ENCODE measurements at regions not wholly inside any gene's neighbourhood (a gene's known extent, or its start where the extent isn't known, plus 50 kb on each side); places are given as distances from the start of the nearest gene placed in this dataset.

DNA sequence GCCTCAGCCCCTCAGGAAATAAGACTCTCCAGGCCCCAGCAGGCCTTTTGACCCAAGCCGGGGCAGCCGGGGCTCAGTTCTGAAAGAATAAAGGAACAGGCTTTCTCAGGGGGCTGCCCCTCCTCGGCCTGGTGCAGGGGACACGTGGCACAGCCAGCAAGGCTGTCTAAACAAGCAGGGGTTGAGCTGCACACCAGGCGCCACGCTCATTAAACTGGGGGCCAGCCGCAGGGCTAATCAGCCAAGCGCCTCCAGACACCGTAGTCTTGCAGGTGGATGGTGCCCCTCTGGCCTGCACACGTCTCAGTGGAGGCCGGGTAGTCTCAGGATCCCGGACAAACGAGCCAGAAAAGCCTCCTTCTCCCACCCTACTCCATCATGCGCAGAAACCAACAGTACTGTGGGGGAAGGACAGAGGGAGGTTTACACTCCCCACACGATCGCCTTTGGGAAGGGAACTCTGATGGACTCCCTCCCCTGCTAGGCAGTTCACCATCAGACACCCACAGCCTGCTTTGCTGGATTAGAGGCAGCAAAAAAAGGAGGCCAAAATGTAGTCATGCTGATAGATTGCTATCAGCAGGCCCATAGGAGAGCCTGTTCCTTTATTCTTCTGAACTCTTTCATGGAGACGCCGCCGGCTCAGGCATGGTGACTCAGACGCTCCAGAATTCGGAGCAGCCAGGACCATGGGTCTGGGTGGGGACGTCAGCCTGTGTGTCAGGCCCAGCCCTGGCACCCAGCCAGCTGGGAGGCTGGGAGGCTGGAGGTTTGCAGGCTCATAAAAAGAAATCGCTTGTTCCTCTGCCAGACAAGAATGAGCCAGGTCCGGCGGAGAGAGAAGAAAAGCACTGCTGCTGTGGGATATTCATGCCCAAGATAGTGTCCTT lies 342.4 kb downstream of the BCOR start (continued):
- TF ChIP-seq L3MBTL2 (IDR thresholded peaks at IDR 0.05) (peak; percentile 20; the same call in 1 of the 2 replicates), PCBP2 (IDR thresholded peaks at IDR 0.05; ENCODE audit: low read depth, low read length, poor library complexity, severe bottlenecking) (no peak), GATAD2B (IDR thresholded peaks at IDR 0.05; ENCODE audit: borderline replicate concordance) (no peak), ZNF584 (CRISPR knock-in tag; IDR thresholded peaks at IDR 0.05; ENCODE audit: low read depth) (no peak), ILK (tag; IDR thresholded peaks at IDR 0.05; ENCODE audit: borderline replicate concordance, low read depth) (no peak), SRSF1 (IDR thresholded peaks at IDR 0.05; ENCODE audit: low read depth, low read length) (no peak), ZC3H4 (CRISPR knock-in tag; IDR thresholded peaks at IDR 0.05; ENCODE audit: borderline replicate concordance) (no peak), ZBTB49 (CRISPR knock-in tag; IDR thresholded peaks at IDR 0.05; ENCODE audit: borderline replicate concordance) (no peak), ZNF184 (CRISPR knock-in tag; IDR thresholded peaks at IDR 0.05) (no peak), FOXP1 (CRISPR knock-in tag; IDR thresholded peaks at IDR 0.05) (no peak), AFF4 (CRISPR knock-in tag; IDR thresholded peaks at IDR 0.05) (no peak), BRD4 (IDR thresholded peaks at IDR 0.05) (no peak), ZNF408 (CRISPR knock-in tag; IDR thresholded peaks at IDR 0.05; ENCODE audit: low read depth) (no peak)
- TF ChIP-seq, protein P1, sequence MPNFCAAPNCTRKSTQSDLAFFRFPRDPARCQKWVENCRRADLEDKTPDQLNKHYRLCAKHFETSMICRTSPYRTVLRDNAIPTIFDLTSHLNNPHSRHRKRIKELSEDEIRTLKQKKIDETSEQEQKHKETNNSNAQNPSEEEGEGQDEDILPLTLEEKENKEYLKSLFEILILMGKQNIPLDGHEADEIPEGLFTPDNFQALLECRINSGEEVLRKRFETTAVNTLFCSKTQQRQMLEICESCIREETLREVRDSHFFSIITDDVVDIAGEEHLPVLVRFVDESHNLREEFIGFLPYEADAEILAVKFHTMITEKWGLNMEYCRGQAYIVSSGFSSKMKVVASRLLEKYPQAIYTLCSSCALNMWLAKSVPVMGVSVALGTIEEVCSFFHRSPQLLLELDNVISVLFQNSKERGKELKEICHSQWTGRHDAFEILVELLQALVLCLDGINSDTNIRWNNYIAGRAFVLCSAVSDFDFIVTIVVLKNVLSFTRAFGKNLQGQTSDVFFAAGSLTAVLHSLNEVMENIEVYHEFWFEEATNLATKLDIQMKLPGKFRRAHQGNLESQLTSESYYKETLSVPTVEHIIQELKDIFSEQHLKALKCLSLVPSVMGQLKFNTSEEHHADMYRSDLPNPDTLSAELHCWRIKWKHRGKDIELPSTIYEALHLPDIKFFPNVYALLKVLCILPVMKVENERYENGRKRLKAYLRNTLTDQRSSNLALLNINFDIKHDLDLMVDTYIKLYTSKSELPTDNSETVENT (CRISPR knock-in tag; IDR thresholded peaks at IDR 0.05): no peak
- TF ChIP-seq, protein P2, sequence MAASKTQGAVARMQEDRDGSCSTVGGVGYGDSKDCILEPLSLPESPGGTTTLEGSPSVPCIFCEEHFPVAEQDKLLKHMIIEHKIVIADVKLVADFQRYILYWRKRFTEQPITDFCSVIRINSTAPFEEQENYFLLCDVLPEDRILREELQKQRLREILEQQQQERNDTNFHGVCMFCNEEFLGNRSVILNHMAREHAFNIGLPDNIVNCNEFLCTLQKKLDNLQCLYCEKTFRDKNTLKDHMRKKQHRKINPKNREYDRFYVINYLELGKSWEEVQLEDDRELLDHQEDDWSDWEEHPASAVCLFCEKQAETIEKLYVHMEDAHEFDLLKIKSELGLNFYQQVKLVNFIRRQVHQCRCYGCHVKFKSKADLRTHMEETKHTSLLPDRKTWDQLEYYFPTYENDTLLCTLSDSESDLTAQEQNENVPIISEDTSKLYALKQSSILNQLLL (CRISPR knock-in tag; IDR thresholded peaks at IDR 0.05; ENCODE audit: borderline replicate concordance): no peak
